ENCODE measurements at regions not wholly inside any gene's neighbourhood (a gene's known extent, or its start where the extent isn't known, plus 50 kb on each side); places are given as distances from the start of the nearest gene placed in this dataset.

DNA sequence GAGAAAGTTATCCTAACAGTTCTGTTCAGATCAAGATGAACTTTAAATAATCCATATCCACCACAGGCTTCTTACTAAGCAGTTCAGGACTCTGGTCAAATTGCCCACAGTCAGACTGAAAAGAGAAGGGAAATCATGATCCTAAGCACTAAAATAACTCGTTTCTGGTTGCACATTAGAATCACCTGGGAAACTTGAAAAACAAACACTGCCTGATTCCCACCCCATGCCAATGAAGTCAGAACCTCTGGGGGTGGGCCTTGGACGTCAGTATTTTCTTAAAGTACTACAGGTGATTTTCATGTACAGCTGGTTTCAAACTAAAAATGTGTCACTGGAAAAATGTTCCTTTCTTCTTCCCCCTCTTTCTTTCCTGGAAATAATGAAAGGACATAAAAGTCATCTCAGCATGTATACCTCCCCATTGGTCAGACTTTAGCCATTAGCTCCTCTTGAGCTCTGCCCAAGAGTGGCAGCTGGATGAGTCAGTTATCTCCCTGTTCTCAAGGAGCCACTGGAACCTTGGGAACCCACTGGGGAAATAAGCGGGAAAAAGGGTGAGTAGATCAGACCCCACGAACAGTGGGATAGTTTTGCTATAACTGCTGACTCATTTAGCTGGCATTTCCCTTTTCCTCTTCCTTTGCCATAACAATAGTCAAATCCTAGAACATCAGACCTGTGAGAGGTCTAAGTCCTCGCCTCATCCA is 75.3 kb upstream of the IL6 start:
- TF ChIP-seq POLR2A (IDR thresholded peaks at IDR 0.05) = no peak
- TF ChIP-seq, protein P1, sequence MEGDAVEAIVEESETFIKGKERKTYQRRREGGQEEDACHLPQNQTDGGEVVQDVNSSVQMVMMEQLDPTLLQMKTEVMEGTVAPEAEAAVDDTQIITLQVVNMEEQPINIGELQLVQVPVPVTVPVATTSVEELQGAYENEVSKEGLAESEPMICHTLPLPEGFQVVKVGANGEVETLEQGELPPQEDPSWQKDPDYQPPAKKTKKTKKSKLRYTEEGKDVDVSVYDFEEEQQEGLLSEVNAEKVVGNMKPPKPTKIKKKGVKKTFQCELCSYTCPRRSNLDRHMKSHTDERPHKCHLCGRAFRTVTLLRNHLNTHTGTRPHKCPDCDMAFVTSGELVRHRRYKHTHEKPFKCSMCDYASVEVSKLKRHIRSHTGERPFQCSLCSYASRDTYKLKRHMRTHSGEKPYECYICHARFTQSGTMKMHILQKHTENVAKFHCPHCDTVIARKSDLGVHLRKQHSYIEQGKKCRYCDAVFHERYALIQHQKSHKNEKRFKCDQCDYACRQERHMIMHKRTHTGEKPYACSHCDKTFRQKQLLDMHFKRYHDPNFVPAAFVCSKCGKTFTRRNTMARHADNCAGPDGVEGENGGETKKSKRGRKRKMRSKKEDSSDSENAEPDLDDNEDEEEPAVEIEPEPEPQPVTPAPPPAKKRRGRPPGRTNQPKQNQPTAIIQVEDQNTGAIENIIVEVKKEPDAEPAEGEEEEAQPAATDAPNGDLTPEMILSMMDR (IDR thresholded peaks at IDR 0.05) = no peak
- Histone ChIP-seq H3K4me3 (no peak overlapping the region), H3K36me3 (no peaks in the 10 kb centered on the region), H3K27me3 (no peaks in the 10 kb centered on the region), H3K9me3 (peaks cover 0 to 4% of the 10 kb centered on the region in 2 donors), H3K4me1 (no peaks in the 10 kb centered on the region), H3K27ac (no peak overlapping the region)
- intact Hi-C loops (cut with DNase I; ENCODE audit: low total_unique reads) = no loop called here
- DNase-seq = no peak

DNA sequence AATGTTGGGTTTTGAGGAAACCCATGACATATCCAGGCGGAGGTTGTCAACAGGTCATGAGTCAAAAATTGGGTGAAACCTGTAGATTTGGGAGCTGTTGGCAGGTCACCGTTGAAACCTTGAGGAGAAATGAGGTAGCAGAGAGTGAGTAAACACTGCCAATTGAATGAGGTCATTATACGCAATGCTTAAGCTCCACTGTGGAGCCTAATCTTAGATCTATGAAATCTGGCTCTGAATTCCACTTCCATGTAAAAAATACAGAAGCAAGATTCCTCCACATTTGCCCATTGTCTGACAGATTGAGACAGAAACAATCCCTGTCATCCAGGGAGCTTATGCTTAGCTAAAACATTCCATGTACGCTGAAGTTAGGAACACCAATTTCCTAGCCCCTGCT is 76.0 kb upstream of the IL6 start:
- Histone ChIP-seq H3K27ac (no peak overlapping the region), H3K4me3 (no peak overlapping the region), H3K4me1 (no peaks in the 10 kb centered on the region), H3K36me3 (no peaks in the 10 kb centered on the region), H3K27me3 (no peaks in the 10 kb centered on the region), H3K9me3 (peaks cover 0 to 11% of the 10 kb centered on the region in 2 donors)
- intact Hi-C loops (cut with DNase I; ENCODE audit: low total_unique reads) = no loop called here
- no peak for DNase-seq
- TF ChIP-seq, protein P1 (IDR thresholded peaks at IDR 0.05) = no peak
- no peak for TF ChIP-seq POLR2A (IDR thresholded peaks at IDR 0.05)

DNA sequence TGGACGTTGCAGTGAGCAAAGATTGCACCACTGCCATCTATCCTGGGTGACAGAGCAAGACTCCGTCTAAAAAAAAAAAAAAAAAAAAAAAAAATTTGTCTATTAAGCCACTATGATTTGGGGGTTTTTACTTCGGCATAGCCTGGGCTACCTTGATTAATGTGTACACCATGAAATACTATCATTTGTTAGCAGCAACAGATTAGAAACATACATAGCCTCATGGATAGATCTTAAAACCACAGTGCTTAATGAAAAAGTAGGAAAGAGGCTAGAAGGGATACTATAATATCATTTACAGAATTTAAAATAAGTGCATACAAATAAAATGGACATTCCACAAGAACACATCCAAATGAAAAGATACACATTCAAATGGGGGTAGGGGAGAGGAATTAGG is 77.3 kb upstream of the IL6 start:
- Histone ChIP-seq H3K27ac (no peak overlapping the region), H3K27me3 (no peaks in the 10 kb centered on the region), H3K36me3 (no peaks in the 10 kb centered on the region), H3K4me3 (no peak overlapping the region), H3K4me1 (no peaks in the 10 kb centered on the region), H3K9me3 (peaks cover 0 to 22% of the 10 kb centered on the region in 2 donors)
- DNase-seq = no peak
- no peak for TF ChIP-seq POLR2A (IDR thresholded peaks at IDR 0.05)
- TF ChIP-seq, protein P1 (IDR thresholded peaks at IDR 0.05) = no peak
- intact Hi-C loops (cut with DNase I; ENCODE audit: low total_unique reads) = no loop called here

DNA sequence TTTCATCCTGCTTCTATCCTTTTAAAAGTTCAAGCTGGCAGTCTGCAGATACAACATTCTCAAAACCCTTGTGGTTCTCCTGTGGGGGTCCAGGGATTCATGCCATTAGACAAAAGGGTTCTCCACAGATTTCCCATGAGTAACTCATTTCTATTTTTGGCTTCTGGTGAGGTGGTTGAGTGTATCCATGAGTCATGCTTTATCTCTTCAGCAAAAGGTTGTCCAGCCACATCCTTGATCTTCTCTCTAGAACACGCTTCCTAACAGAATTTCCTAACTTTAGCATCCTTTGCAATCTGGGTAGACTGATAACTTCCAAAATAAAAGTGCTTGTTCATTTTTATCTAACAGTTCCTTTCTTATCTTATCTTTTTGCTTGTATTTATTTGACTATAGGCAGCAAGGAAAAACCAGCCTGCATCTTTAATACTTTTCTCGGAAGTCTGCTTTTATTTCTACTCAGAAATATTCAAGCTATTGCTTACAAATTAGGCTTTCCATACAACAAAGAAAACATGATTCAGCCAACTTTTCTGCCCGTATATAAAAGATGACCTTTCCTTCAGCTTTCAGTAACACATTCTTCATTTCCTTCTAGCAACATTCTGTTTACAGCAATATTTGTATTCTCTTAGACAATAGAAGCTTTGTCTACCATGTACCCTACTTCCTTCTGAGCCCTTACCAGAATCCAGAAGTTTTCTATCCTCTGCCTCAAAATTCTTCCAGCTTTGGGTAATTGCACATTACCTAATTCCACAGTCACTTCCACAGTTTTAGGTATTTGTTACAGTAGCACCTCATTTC is 79.3 kb upstream of the IL6 start:
- H3K9me3 ChIP-seq = peaks cover 0 to 30% of the 10 kb centered on the region in 2 donors
- no peak overlapping the region for H3K27ac ChIP-seq
- no peak overlapping the region for H3K4me3 ChIP-seq
- no peaks in the 10 kb centered on the region for H3K4me1 ChIP-seq
- TF ChIP-seq, protein P1 (IDR thresholded peaks at IDR 0.05) = no peak
- TF ChIP-seq POLR2A (IDR thresholded peaks at IDR 0.05) = no peak
- no peak for DNase-seq
- H3K36me3 ChIP-seq = no peaks in the 10 kb centered on the region
- intact Hi-C loops (cut with DNase I; ENCODE audit: low total_unique reads) = no loop called here
- H3K27me3 ChIP-seq = no peaks in the 10 kb centered on the region
